IPS-18a (cell line): ENCODE measurements at regions not wholly inside any gene's neighbourhood (a gene's known extent, or its start where the extent isn't known, plus 50 kb on each side); places are given as distances from the start of the nearest gene placed in this dataset.
"Not testable (repeated sequence)": the region's sequence is repeated elsewhere in the genome, so short reads cannot be mapped to it uniquely, and the experiment has no call there.

Experiments used
- H3K27ac ChIP-seq: one replicate; pipeline ENCODE4 v1.5.1; 2013; ENCODE audit warnings: low read length
- H3K27me3 ChIP-seq: one replicate; pipeline ENCODE4 v1.6.1; 2013; ENCODE audit warnings: mild to moderate bottlenecking, low read length; ENCODE audit not compliant: control insufficient read depth, insufficient read depth
- H3K36me3 ChIP-seq: one replicate; pipeline ENCODE4 v1.6.1; 2013; ENCODE audit warnings: low read depth, low read length; ENCODE audit not compliant: control insufficient read depth
- H3K4me1 ChIP-seq: one replicate; pipeline ENCODE4 v1.6.1; 2013; ENCODE audit warnings: low read depth, low read length; ENCODE audit not compliant: control insufficient read depth
- H3K4me3 ChIP-seq: one replicate; pipeline ENCODE4 v1.5.1; 2013; ENCODE audit warnings: low read length
- H3K9ac ChIP-seq: one replicate; pipeline ENCODE4 v1.6.1; 2013; ENCODE audit warnings: mild to moderate bottlenecking, low read length, moderate library complexity
- H3K9me3 ChIP-seq: one replicate; pipeline ENCODE4 v1.6.1; 2013; ENCODE audit warnings: low read depth, low read length; ENCODE audit not compliant: control insufficient read depth

GRCh38 chr9:39573024-39574022, 217.9 kb downstream of the SPATA31A1 start:
- not testable (repeated sequence) for H3K27ac ChIP-seq, H3K36me3 ChIP-seq, H3K9ac ChIP-seq, H3K27me3 ChIP-seq, H3K4me3 ChIP-seq, H3K4me1 ChIP-seq, H3K9me3 ChIP-seq

DNA sequence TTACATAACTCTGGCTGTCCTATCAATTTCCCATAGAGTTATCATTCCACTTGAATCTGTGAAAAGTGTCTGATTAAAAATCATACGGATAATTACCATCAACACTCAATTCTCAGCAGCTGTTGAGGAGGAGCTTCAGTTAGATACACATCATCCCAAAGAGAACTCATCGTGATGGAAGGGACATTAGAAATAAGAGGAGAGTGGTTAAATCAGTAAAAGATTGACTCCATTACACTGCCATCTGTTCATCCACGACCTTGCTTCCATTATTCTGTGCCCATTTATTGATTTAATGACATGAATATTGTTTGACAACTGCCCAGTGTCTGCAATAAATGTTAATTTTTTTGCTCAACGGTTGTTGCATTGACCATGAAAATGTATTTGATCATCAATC, 223.5 kb downstream of the SPATA31A1 start:
- not testable (repeated sequence) for H3K27ac ChIP-seq, H3K4me3 ChIP-seq, H3K9me3 ChIP-seq, H3K36me3 ChIP-seq, H3K4me1 ChIP-seq, H3K27me3 ChIP-seq, H3K9ac ChIP-seq

DNA sequence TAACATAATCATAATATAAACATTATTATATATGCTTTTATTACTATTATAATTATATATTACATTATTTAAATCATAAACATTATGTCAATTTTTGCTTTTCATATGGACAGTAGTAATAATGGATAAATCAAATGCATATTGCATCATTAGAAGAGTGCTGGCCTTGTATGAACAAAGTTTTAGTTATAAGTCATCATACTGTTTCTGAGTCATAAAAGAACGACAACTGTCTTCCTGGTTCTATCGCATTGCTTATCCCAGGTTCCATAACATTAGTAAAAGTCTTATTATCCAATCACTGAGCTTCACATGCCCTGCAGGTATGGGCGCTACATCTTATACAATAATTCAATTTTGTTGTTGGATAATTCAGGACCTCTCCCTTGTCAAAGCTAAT, 225.8 kb downstream of the SPATA31A1 start:
- H3K9ac ChIP-seq, H3K4me1 ChIP-seq, H3K36me3 ChIP-seq, H3K4me3 ChIP-seq, H3K27ac ChIP-seq, H3K9me3 ChIP-seq, H3K27me3 ChIP-seq: not testable (repeated sequence)

- H3K27ac ChIP-seq, H3K36me3 ChIP-seq, H3K9ac ChIP-seq, H3K27me3 ChIP-seq, H3K4me1 ChIP-seq, H3K4me3 ChIP-seq, H3K9me3 ChIP-seq: not testable (repeated sequence)
Observed at GRCh38 chr9:39582677-39583412, 227.4 kb downstream of the SPATA31A1 start.

DNA sequence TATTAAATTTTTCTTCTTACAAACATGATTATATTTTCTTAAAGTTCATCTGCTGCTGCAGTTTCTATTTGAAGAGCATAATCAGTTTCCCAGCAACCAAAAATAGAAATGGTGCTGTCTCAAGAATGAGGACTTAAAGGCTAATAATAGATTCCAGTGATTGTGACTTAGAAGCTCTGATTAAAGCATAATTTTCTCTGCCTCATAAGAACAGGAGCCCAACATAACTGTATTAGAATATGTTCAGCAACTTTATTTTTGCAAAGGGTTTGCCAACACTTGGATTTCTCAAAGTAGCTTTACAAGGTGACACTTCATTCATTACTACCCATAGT, 227.9 kb downstream of the SPATA31A1 start:
- H3K4me3 ChIP-seq, H3K27ac ChIP-seq, H3K4me1 ChIP-seq, H3K9ac ChIP-seq, H3K9me3 ChIP-seq, H3K36me3 ChIP-seq, H3K27me3 ChIP-seq: not testable (repeated sequence)

DNA sequence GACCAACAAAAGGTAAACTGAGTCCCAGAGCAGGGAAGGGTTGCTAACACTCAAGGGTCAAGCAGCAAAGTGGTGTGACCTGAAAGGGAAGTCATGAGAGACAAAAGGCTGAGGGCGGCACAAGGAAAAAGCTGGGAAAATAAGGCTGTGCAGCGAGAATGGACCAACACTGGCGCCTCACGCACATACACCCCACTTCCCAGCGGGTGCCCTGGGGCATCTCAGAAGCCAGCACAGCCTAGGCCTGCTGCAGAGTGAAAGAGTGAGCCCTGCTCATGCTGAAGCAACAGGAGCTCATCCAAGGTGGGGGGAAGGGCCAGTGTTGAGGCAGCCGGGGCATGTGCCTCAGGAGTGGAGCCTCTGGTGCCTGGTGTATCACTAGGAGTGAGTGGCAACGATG, 229.8 kb downstream of the SPATA31A1 start:
- H3K27ac ChIP-seq, H3K4me3 ChIP-seq, H3K27me3 ChIP-seq, H3K4me1 ChIP-seq, H3K9me3 ChIP-seq, H3K36me3 ChIP-seq, H3K9ac ChIP-seq: not testable (repeated sequence)

GRCh38 chr9:39587844-39588499, 232.5 kb downstream of the SPATA31A1 start:
- H3K4me1 ChIP-seq = no peaks in the 10 kb centered on the region
- H3K9me3 ChIP-seq = no peaks in the 10 kb centered on the region
- H3K9ac ChIP-seq = no peak overlapping the region
- no peaks in the 10 kb centered on the region for H3K27me3 ChIP-seq
- no peaks in the 10 kb centered on the region for H3K36me3 ChIP-seq
- H3K4me3 ChIP-seq = no peak overlapping the region
- no peak overlapping the region for H3K27ac ChIP-seq

DNA sequence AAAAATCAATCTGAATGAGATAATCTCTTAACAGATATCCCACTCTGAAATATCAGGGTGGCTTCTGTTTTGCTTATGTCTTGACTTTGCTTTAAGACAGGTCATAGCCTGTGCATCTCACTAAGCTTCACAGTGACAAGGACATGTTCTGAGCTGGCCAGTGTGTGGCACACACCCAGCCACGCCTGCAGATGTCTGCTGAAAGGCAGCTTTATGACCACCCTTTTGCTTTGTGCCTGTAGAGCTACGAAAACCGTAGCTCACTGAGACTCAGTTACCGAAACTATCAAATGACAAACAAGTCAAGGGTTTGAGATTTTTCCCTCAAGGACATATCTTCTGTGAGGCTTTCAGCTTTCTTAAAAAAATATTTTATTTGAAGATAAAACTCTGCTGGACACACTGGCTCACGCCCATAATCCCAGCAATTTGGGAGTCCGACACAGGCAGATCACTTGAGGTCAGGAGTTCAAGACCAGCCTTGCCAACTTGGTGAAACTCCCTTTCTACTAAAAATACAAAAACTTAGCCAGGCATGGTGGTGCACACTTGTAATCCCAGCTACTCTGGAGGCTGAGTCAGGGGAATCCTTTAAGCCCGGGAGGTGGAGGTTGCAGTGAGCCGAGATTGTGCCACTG, 233.2 kb downstream of the SPATA31A1 start:
- Histone ChIP-seq H3K27ac (no peak overlapping the region), H3K4me3 (no peak overlapping the region), H3K36me3 (no peaks in the 10 kb centered on the region), H3K4me1 (no peaks in the 10 kb centered on the region), H3K9ac (no peak overlapping the region), H3K9me3 (no peaks in the 10 kb centered on the region), H3K27me3 (no peaks in the 10 kb centered on the region)

- not testable (repeated sequence) for H3K9ac ChIP-seq, H3K4me1 ChIP-seq, H3K27ac ChIP-seq, H3K4me3 ChIP-seq, H3K36me3 ChIP-seq, H3K27me3 ChIP-seq, H3K9me3 ChIP-seq
Observed at GRCh38 chr9:39604089-39604488, 248.6 kb downstream of the SPATA31A1 start.

- not testable (repeated sequence) for H3K27me3 ChIP-seq, H3K9ac ChIP-seq, H3K4me1 ChIP-seq, H3K9me3 ChIP-seq, H3K36me3 ChIP-seq, H3K4me3 ChIP-seq, H3K27ac ChIP-seq
Observed at GRCh38 chr9:39611449-39612231, 256.2 kb downstream of the SPATA31A1 start.

DNA sequence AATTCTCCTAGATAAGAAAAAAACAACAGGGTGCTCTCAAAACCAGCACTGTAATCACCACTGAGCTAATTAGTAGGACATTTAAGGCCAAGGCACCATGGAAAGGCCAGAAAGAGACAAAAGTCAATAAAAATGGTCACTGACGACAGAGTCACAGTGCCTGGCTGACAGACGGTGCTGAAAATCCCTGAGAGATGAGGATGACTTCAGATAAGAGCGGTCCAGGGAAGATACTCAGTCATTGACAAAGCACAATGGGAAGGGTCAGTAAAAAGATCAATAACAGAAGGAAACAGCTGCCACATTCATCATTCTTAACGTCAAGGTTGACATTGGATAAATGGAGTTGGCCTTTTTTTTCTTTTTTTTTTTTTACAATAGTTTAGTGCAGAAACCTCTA, 261.0 kb downstream of the SPATA31A1 start:
- H3K27ac ChIP-seq, H3K36me3 ChIP-seq, H3K9me3 ChIP-seq, H3K27me3 ChIP-seq, H3K4me3 ChIP-seq, H3K4me1 ChIP-seq, H3K9ac ChIP-seq: not testable (repeated sequence)
